NB4 (cell line): ENCODE measurements at regions not wholly inside any gene's neighbourhood (a gene's known extent, or its start where the extent isn't known, plus 50 kb on each side); places are given as distances from the start of the nearest gene placed in this dataset.

ENCODE experiments used
- CTCF ChIP-seq: IDR thresholded peaks from one replicate; pipeline ENCODE4 v1.5.1; 2012; ENCODE audit warnings: low read depth, low read length
- POLR2A ChIP-seq: IDR thresholded peaks from 2 replicates; pipeline ENCODE4 v1.6.1; 2011; ENCODE audit warnings: mild to moderate bottlenecking; ENCODE audit not compliant: insufficient read length; ENCODE audit errors: extremely low read depth

- no peak for TF ChIP-seq POLR2A
- no peak for TF ChIP-seq CTCF
These were observed 2241.0 kb upstream of the RAG2 start for GRCh38 chr11:38839071-38839470.
